ENCODE measurements at regions not wholly inside any gene's neighbourhood (a gene's known extent, or its start where the extent isn't known, plus 50 kb on each side); places are given as distances from the start of the nearest gene placed in this dataset.

GRCh38 chr5:169471021-169471420 is 112.6 kb upstream of the SPDL1 start:
- no peak for TF ChIP-seq CTCF (IDR thresholded peaks at IDR 0.05; ENCODE audit: borderline replicate concordance, extremely low read depth, low read length, poor library complexity, severe bottlenecking)
- TF ChIP-seq EZH2 (IDR thresholded peaks at IDR 0.05; ENCODE audit: borderline replicate concordance, low read depth, low read length, severe bottlenecking) = no peak
